HUES64 (cell line): ENCODE measurements at regions not wholly inside any gene's neighbourhood (a gene's known extent, or its start where the extent isn't known, plus 50 kb on each side); places are given as distances from the start of the nearest gene placed in this dataset.

Experiments used
- H3K27ac ChIP-seq: 2 replicates; pipeline ENCODE4 v1.7.0; 2013; ENCODE audit warnings: low read depth, low read length, inconsistent platforms
- H3K27me3 ChIP-seq: 2 replicates; pipeline ENCODE4 v1.6.1; 2013; ENCODE audit warnings: mild to moderate bottlenecking, low read length; ENCODE audit not compliant: insufficient read depth
- H3K36me3 ChIP-seq: 2 replicates; pipeline ENCODE4 v1.6.1; 2013; ENCODE audit warnings: mild to moderate bottlenecking, low read length; ENCODE audit not compliant: insufficient read depth
- H3K4me1 ChIP-seq: 2 replicates; pipeline ENCODE4 v1.6.1; 2013; ENCODE audit warnings: mild to moderate bottlenecking, low read length, moderate library complexity; ENCODE audit not compliant: insufficient read depth
- H3K4me3 ChIP-seq: 2 replicates; pipeline ENCODE4 v1.5.1; 2013; ENCODE audit warnings: mild to moderate bottlenecking, low read length, moderate library complexity
- H3K9ac ChIP-seq: 2 replicates; pipeline ENCODE4 v1.6.1; 2013; ENCODE audit warnings: mild to moderate bottlenecking, low read depth, low read length
- H3K9me3 ChIP-seq: 2 replicates; pipeline ENCODE4 v1.6.1; 2013; ENCODE audit warnings: low read depth, low read length; ENCODE audit not compliant: insufficient read depth
- WGBS: fragments of 150-250, 120-280 bp; methylation state at CpG from one replicate; pipeline ENCODE4 v1.1.7; 2013; ENCODE audit warnings: missing lambda C conversion rate; 5-methylcytosine and 5-hydroxymethylcytosine counted together

DNA sequence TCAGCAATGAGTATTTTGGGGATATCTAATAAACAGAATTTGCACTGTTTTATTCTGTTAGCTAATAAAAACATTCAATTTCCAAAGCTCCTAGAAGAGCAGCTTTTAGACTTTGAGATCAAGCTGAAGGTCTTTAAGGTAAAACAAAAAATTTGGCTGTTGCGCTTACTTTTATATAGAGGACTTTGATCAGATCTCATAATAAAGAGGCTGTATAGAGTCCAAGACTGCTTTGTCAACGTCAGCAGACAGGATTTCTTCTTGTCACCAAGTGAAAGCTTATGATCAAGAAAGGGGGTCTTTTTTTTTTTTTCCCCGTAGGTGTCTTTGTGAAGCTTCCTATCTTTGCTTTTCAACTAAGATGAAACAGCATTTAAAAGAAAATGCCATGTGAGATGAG, 556.5 kb upstream of the SLC35B3 start:
- Histone ChIP-seq H3K9me3 (no peaks in the 10 kb centered on the region), H3K4me1 (peaks cover 6% of the 10 kb centered on the region), H3K36me3 (no peaks in the 10 kb centered on the region), H3K9ac (no peak overlapping the region), H3K27me3 (no peaks in the 10 kb centered on the region), H3K27ac (no peak overlapping the region), H3K4me3 (no peak overlapping the region)
- 59% methylated on average over 2 of the region's 3 CpGs for WGBS

DNA sequence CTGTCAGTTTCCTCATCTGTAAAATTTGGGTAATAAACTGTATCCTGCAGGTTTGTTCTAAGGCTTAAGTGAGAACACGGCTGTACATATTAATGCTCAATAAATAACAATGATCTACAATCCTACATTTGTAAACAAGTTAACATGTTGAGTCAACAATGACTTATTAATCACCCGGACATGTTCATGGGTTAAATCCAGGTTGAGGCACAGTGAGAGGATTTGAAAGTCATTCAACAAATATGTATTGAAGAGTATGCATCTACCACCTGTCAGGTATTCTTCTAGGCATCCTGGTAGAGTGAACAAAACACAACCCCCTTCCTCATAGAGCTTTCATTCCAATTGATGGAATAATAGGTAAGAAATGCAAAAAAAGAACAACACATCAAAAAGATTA, 554.7 kb upstream of the SLC35B3 start:
- no peak overlapping the region for H3K4me3 ChIP-seq
- H3K4me1 ChIP-seq: peaks cover 6% of the 10 kb centered on the region
- H3K27me3 ChIP-seq: no peaks in the 10 kb centered on the region
- H3K9ac ChIP-seq: no peak overlapping the region
- H3K9me3 ChIP-seq: no peaks in the 10 kb centered on the region
- no peaks in the 10 kb centered on the region for H3K36me3 ChIP-seq
- WGBS: 100% methylated on average over 2 of the region's 2 CpGs
- no peak overlapping the region for H3K27ac ChIP-seq

GRCh38 chr6:8983202-8983688, 547.9 kb upstream of the SLC35B3 start:
- no peak overlapping the region for H3K9ac ChIP-seq
- H3K36me3 ChIP-seq: no peaks in the 10 kb centered on the region
- H3K9me3 ChIP-seq: no peaks in the 10 kb centered on the region
- no peaks in the 10 kb centered on the region for H3K27me3 ChIP-seq
- WGBS: 9% methylated on average over 10 of the region's 10 CpGs
- no peak overlapping the region for H3K27ac ChIP-seq
- H3K4me3 ChIP-seq: no peak overlapping the region
- H3K4me1 ChIP-seq: 0 out of 2 replicates have a peak, but pooled peaks cover 3% of the 10 kb centered on the region

- no peaks in the 10 kb centered on the region for H3K9me3 ChIP-seq
- 0 out of 2 replicates have a peak, but pooled peaks cover 3% of the 10 kb centered on the region for H3K4me1 ChIP-seq
- no peak overlapping the region for H3K9ac ChIP-seq
- H3K27ac ChIP-seq: no peak overlapping the region
- no peaks in the 10 kb centered on the region for H3K27me3 ChIP-seq
- H3K4me3 ChIP-seq: no peak overlapping the region
- H3K36me3 ChIP-seq: no peaks in the 10 kb centered on the region
- 81% methylated on average over 9 of the region's 9 CpGs for WGBS
These were observed 547.3 kb upstream of the SLC35B3 start for GRCh38 chr6:8982668-8983067.

GRCh38 chr6:8973395-8973794, 538.0 kb upstream of the SLC35B3 start:
- Histone ChIP-seq H3K4me3 (no peak overlapping the region), H3K36me3 (no peaks in the 10 kb centered on the region), H3K9ac (no peak overlapping the region), H3K9me3 (peaks cover 12% of the 10 kb centered on the region; the same call in 1 of the 2 replicates), H3K27me3 (no peaks in the 10 kb centered on the region), H3K4me1 (no peaks in the 10 kb centered on the region), H3K27ac (no peak overlapping the region)

DNA sequence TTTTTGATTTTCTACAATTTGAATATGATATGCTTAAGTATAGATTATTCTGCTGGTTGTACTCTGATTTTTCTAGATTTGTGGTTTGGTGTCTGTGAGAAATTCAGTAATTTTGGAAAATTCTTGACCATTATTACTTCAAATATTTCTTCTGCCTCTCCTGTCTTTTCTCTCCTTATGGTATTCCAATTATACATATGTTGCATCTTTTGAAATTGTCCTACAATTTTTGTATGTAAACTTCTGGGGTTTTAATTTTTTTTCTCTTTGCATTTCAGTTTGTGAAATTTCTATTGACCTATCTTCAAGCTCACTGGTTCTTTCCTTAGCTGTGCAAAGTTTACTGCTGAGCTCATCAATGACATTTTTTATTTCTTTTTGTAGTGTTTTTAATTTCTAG, 534.4 kb upstream of the SLC35B3 start:
- H3K9me3 ChIP-seq: peaks cover 12% of the 10 kb centered on the region; the same call in 1 of the 2 replicates
- no peak overlapping the region for H3K27ac ChIP-seq
- H3K4me3 ChIP-seq: no peak overlapping the region
- H3K9ac ChIP-seq: no peak overlapping the region
- no peaks in the 10 kb centered on the region for H3K4me1 ChIP-seq
- H3K36me3 ChIP-seq: no peaks in the 10 kb centered on the region
- H3K27me3 ChIP-seq: no peaks in the 10 kb centered on the region

- Histone ChIP-seq H3K4me3 (no peak overlapping the region), H3K4me1 (no peaks in the 10 kb centered on the region), H3K9me3 (no peaks in the 10 kb centered on the region), H3K27me3 (no peaks in the 10 kb centered on the region), H3K9ac (no peak overlapping the region), H3K27ac (no peak overlapping the region), H3K36me3 (no peaks in the 10 kb centered on the region)
These were observed 523.7 kb upstream of the SLC35B3 start for GRCh38 chr6:8958894-8959511.

- no peak overlapping the region for H3K4me3 ChIP-seq
- H3K9me3 ChIP-seq: no peaks in the 10 kb centered on the region
- H3K27me3 ChIP-seq: no peaks in the 10 kb centered on the region
- no peaks in the 10 kb centered on the region for H3K36me3 ChIP-seq
- H3K9ac ChIP-seq: no peak overlapping the region
- peaks cover 5% of the 10 kb centered on the region; the same call in 1 of the 2 replicates for H3K4me1 ChIP-seq
- no peak overlapping the region for H3K27ac ChIP-seq
- 67% methylated on average over 2 of the region's 2 CpGs for WGBS
These were observed 518.0 kb upstream of the SLC35B3 start for GRCh38 chr6:8953310-8953709.

DNA sequence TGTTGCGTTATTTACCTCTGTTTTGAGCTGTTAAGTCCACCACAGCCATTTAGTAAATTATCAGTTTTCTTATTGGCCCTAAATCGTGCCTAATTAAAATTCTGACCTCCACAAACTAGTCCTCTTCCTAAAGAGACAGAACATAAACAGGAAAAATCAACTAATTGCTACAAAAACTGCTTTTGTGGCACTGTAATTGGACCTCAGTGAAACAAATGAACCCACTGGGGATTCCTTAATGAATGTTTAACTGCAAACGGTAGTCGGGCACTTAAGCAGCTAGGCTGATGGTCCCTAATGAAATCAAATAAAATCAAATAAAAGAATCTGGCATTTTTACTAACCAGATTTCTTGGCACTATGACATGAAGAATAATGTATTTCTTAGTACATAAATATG, 513.4 kb upstream of the SLC35B3 start:
- Histone ChIP-seq H3K4me3 (no peak overlapping the region), H3K27ac (no peak overlapping the region), H3K9ac (no peak overlapping the region), H3K4me1 (peaks cover 5% of the 10 kb centered on the region; the same call in 1 of the 2 replicates), H3K27me3 (no peaks in the 10 kb centered on the region), H3K9me3 (no peaks in the 10 kb centered on the region), H3K36me3 (no peaks in the 10 kb centered on the region)
- 93% methylated on average over 4 of the region's 4 CpGs for WGBS

GRCh38 chr6:8947900-8948299, 512.6 kb upstream of the SLC35B3 start:
- Histone ChIP-seq H3K36me3 (no peaks in the 10 kb centered on the region), H3K4me1 (peaks cover 5% of the 10 kb centered on the region; the same call in 1 of the 2 replicates), H3K4me3 (no peak overlapping the region), H3K27ac (no peak overlapping the region), H3K9me3 (no peaks in the 10 kb centered on the region), H3K27me3 (no peaks in the 10 kb centered on the region), H3K9ac (no peak overlapping the region)
- whole genome bisulfite sequencing: 88% methylated on average over 4 of the region's 4 CpGs

DNA sequence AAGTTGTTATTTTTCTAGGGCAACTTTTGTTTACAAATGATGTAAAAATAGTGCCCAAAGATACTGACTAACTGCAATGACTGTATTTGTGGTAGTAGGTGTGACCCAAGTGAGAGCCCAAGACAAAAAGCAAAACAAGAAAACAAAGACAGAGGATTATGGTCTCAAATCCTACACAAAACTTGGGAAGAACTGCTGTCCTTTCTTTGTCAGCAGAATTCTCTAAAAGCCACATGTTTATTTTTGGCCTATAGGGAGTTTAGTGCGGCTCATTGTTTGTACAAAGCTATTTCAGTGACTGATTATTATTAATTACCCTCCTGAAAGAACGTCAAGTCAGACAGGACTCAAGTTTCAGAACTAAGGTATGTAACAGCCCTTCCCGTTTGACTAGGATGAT, 509.2 kb upstream of the SLC35B3 start:
- Histone ChIP-seq H3K9me3 (no peaks in the 10 kb centered on the region), H3K27me3 (no peaks in the 10 kb centered on the region), H3K4me3 (no peak overlapping the region), H3K27ac (no peak overlapping the region), H3K4me1 (no peaks in the 10 kb centered on the region), H3K9ac (no peak overlapping the region), H3K36me3 (no peaks in the 10 kb centered on the region)
- WGBS: 88% methylated on average over 2 of the region's 3 CpGs

DNA sequence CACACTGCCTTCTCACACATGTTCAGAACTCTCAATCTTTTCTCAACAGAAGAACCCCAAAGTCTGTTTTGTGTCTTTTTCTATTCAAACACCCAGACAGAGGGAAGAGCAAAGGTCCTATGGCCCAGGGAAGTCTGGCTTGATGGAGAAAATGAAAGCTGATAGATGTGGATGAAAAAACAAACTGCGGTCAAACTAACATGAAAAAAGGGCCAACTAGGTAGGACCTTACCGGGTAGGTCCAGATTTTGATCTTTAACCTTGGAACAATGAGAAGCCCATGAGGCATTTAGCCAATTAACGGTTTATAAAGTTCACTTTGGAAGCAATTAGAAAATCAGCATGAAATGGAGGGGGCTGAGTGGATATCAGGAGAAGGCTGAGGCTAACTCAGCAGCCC, 507.7 kb upstream of the SLC35B3 start:
- H3K9me3 ChIP-seq: no peaks in the 10 kb centered on the region
- no peak overlapping the region for H3K9ac ChIP-seq
- H3K27me3 ChIP-seq: no peaks in the 10 kb centered on the region
- H3K27ac ChIP-seq: no peak overlapping the region
- H3K36me3 ChIP-seq: no peaks in the 10 kb centered on the region
- no peak overlapping the region for H3K4me3 ChIP-seq
- WGBS: 94% methylated on average over 3 of the region's 3 CpGs
- H3K4me1 ChIP-seq: no peaks in the 10 kb centered on the region
